ENCODE measurements at regions not wholly inside any gene's neighbourhood (a gene's known extent, or its start where the extent isn't known, plus 50 kb on each side); places are given as distances from the start of the nearest gene placed in this dataset.
"Not testable (repeated sequence)": the region's sequence is repeated elsewhere in the genome, so short reads cannot be mapped to it uniquely, and the experiment has no call there.

DNA sequence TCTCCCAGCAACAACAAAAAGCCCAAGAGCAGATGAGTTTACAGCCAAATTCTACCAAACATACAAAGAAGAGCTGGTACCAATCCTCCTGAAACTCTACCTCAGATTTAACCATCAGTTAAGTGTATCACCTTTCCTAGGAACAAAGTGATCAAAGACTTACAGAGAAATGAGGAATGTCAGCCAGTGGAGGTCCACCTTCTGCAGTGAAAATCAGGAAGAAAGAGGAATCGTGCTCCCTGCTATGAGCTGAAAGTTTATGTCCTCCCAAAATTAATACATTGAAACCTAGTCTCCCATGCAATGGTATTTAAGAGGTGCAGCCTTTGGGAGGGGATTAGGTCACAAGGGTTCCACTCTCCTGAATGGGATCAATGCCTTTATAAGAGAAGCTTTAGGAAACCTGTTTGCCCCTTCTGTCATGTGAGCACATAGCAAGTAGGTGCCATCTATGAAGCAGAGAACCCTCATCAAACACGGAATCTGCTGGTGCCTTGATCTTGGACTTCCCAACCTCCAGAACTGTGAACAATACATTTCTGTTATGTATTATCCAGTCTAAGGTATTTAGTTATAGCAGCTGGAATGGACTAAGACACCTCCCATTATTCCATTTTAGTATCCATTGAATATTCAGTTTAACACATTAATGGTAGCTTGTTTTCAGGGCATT lies 139.0 kb upstream of the FZD8 start:
- Histone ChIP-seq H3K36me3 (no peaks in the 10 kb centered on the region), H3K4me3 (no peak overlapping the region), H3K9me3 (peaks cover 0 to 4% (median 2%) of the 10 kb centered on the region in 4 donors), H3K27ac (no peak overlapping the region), H3K27me3 (no peaks in the 10 kb centered on the region), H3K4me1 (peaks cover 0 to 10% (median 4%) of the 10 kb centered on the region in 4 donors)
- no peak for DNase-seq
- WGBS, 5 donors: 61 to 92% (median 86%) methylated on average over 2 of the region's 2 CpGs
- intact Hi-C loops (cut with DNase I; ENCODE audit: low total_unique reads): no loop called here
- TF ChIP-seq, protein P1, sequence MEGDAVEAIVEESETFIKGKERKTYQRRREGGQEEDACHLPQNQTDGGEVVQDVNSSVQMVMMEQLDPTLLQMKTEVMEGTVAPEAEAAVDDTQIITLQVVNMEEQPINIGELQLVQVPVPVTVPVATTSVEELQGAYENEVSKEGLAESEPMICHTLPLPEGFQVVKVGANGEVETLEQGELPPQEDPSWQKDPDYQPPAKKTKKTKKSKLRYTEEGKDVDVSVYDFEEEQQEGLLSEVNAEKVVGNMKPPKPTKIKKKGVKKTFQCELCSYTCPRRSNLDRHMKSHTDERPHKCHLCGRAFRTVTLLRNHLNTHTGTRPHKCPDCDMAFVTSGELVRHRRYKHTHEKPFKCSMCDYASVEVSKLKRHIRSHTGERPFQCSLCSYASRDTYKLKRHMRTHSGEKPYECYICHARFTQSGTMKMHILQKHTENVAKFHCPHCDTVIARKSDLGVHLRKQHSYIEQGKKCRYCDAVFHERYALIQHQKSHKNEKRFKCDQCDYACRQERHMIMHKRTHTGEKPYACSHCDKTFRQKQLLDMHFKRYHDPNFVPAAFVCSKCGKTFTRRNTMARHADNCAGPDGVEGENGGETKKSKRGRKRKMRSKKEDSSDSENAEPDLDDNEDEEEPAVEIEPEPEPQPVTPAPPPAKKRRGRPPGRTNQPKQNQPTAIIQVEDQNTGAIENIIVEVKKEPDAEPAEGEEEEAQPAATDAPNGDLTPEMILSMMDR (IDR thresholded peaks at IDR 0.05): no peak

DNA sequence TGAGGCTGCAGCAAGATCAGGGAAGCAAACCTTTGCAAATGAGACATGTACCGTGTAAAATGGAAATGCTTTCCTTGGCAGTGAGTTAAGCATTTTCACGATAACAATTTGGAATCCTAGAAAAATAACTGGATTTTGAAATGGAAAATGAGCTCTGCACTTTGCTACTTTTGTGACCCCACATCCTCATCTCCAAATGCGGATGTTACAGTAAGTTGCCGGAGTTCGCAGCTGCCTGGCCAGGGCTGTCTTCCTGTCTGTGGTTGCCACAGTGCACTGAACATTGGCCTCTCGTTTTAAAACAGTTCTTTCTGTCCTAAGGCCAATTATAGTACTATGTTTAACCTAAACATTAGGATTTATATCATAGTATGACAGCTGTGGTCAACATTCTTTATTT lies 136.2 kb upstream of the FZD8 start:
- Histone ChIP-seq H3K4me1 (peaks cover 0 to 15% (median 1%) of the 10 kb centered on the region in 4 donors), H3K9me3 (no peaks in the 10 kb centered on the region), H3K27me3 (no peaks in the 10 kb centered on the region), H3K27ac (no peak overlapping the region), H3K36me3 (no peaks in the 10 kb centered on the region), H3K4me3 (no peak overlapping the region)
- peak in 1 of 2 donors; percentile 48 for DNase-seq
- intact Hi-C loops (cut with DNase I; ENCODE audit: low total_unique reads): no loop called here
- TF ChIP-seq, protein P1 (IDR thresholded peaks at IDR 0.05): no peak
- TF ChIP-seq EP300 (IDR thresholded peaks at IDR 0.05) (no peak), POLR2A (IDR thresholded peaks at IDR 0.05) (no peak), POLR2AphosphoS5 (IDR thresholded peaks at IDR 0.05) (no peak)
- 14 to 48% (median 30%) methylated on average over 6 of the region's 6 CpGs for WGBS, 5 donors

DNA sequence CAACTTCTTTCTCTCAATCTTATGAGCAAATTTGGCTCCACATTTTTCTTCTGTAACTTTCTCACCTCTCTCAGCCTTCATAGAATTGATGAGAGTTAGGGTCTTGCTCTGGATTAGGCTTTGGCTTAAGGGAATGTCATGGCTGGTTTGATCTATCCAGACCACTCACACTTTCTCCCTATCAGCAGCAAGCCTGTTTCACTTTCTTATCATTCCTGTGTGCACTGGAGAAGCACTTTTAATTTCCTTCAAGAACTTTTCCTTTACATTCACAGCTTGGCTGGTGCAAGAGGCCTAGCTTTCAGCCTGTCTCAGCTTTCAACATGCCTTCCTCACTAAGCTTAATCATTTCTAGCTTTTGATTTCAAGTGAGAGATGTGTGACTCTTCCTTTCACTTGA lies 134.5 kb upstream of the FZD8 start:
- H3K27me3 ChIP-seq; H3K9me3 ChIP-seq; H3K36me3 ChIP-seq; H3K27ac ChIP-seq; DNase-seq; intact Hi-C loops (cut with DNase I; ENCODE audit: low total_unique reads); H3K4me3 ChIP-seq: not testable (repeated sequence)
- peaks cover 0 to 21% (median 2%) of the 10 kb centered on the region in 4 donors for H3K4me1 ChIP-seq

DNA sequence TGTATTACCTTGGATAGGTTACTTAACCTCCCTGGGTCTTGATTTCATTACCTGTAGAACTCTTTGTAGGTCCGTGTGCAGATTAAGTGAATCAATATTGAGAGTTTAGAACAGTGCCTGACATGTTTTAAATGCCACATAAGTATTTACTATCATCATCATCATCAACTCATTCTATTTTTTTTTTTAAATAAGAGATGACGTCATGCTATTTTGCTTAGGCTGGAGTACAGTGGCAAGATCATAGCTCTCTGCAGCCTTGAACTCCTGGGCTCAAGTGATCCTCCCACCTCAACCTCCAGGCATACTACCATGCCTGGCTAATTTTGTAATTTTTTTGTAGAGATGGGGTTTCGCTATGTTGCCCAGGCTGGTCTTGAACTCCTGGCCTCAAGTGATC lies 132.0 kb upstream of the FZD8 start:
- intact Hi-C loops (cut with DNase I; ENCODE audit: low total_unique reads): no loop called here
- no peaks in the 10 kb centered on the region for H3K9me3 ChIP-seq
- peaks cover 4 to 35% (median 10%) of the 10 kb centered on the region in 4 donors for H3K4me1 ChIP-seq
- 61 to 88% (median 82%) methylated on average over 3 of the region's 3 CpGs for WGBS, 5 donors
- no peaks in the 10 kb centered on the region for H3K36me3 ChIP-seq
- TF ChIP-seq POLR2AphosphoS5 (IDR thresholded peaks at IDR 0.05): no peak
- TF ChIP-seq, protein P1 (IDR thresholded peaks at IDR 0.05): no peak
- no peak for TF ChIP-seq POLR2A (IDR thresholded peaks at IDR 0.05)
- no peak for TF ChIP-seq EP300 (IDR thresholded peaks at IDR 0.05)
- no peak overlapping the region for H3K4me3 ChIP-seq
- H3K27ac ChIP-seq: no peak overlapping the region
- no peaks in the 10 kb centered on the region for H3K27me3 ChIP-seq
- no peak for DNase-seq

DNA sequence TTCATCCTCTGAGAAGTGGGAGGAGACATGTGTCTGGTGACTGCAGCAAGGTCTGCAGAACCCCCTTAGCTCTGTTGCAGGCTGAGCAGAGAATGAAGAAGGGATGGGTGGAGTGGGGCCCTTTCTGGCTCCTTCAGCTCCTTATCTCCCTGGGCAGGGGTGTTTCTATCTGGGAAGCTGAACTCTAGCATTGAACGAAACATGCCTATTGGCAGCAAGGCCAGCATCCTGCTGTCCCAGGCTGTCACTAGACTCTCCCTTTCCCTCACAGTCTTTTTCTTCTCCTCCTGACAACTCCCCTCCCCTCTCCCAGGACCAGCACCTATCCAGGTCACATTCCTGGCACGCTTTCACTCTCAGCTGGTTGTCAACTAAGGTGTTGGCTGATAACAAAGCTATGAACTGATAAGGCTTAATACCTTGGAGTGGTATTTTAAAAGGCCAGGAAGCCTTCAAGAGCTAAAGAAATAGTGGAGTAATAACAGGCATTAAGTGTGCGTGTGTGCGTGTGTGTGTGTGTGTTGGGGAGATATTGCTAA lies 128.8 kb upstream of the FZD8 start:
- 29 to 46% (median 38%) methylated on average over 4 of the region's 4 CpGs for WGBS, 5 donors
- no peaks in the 10 kb centered on the region for H3K9me3 ChIP-seq
- no peak overlapping the region for H3K27ac ChIP-seq
- H3K36me3 ChIP-seq: no peaks in the 10 kb centered on the region
- no peaks in the 10 kb centered on the region for H3K27me3 ChIP-seq
- TF ChIP-seq POLR2AphosphoS5 (IDR thresholded peaks at IDR 0.05) (peak in 2 of 3 donors; percentile 41 to 55), EP300 (IDR thresholded peaks at IDR 0.05) (no peak)
- DNase-seq: peak; percentile 75 to 76
- H3K4me1 ChIP-seq: peaks cover 4 to 25% (median 10%) of the 10 kb centered on the region in 4 donors
- intact Hi-C loops (cut with DNase I; ENCODE audit: low total_unique reads): no loop called here
- H3K4me3 ChIP-seq: no peak overlapping the region
